ENCODE measurements at regions not wholly inside any gene's neighbourhood (a gene's known extent, or its start where the extent isn't known, plus 50 kb on each side); places are given as distances from the start of the nearest gene placed in this dataset.

GRCh38 chr4:8796096-8796495 lies 75.5 kb downstream of the HMX1 start:
- WGBS, 2 experiments (ENCODE audit: extremely low coverage in 1 of 2, insufficient coverage in 1 of 2, insufficient read length in 1 of 2, insufficient replicate concordance in 2 of 2, low coverage in 1 of 2, low lambda C conversion rate in 2 of 2, missing lambda C conversion rate in 1 of 2), result 90% methylated on average over 9 of the region's 9 CpGs; no CpG with 5 or more reads in 1 of the 2 experiments
- no peak overlapping the region for H3K4me3 ChIP-seq (ENCODE audit: extremely low read depth in 1 of 4, insufficient read depth in 2 of 4, low read depth in 3 of 4, low read length in 4 of 4)
- no peak overlapping the region for H2BK15ac ChIP-seq (ENCODE audit: low read length)
- H4K20me1 ChIP-seq (replicated peaks in 1 of 2; ENCODE audit: control insufficient read depth in 1 of 2, insufficient read depth in 2 of 2, low read length in 2 of 2), result peaks cover 0 to 5% of the 10 kb centered on the region in 2 experiments
- TF ChIP-seq SP4 (IDR thresholded peaks at IDR 0.05; ENCODE audit: low read length) (no peak), MAFK (IDR thresholded peaks at IDR 0.05; ENCODE audit: low read depth, low read length) (no peak)
- POLR2A ChIA-PET (ENCODE audit: partially characterized antibody), result no interaction called here
- no peaks in the 10 kb centered on the region for H3K79me2 ChIP-seq (ENCODE audit: control insufficient read depth in 1 of 2, insufficient read depth in 2 of 2, low read length in 2 of 2)
- no peak overlapping the region for H3K9ac ChIP-seq (replicated peaks in 1 of 4; ENCODE audit: extremely low read depth in 1 of 4, low read depth in 3 of 4, low read length in 3 of 4)
- H2AK5ac ChIP-seq (ENCODE audit: low read depth, low read length), result no peak overlapping the region
- H2BK12ac ChIP-seq (ENCODE audit: low read depth, low read length), result no peak overlapping the region
- no peak overlapping the region for H2BK5ac ChIP-seq (ENCODE audit: low read depth, low read length)
- no peak overlapping the region for H3K27ac ChIP-seq (ENCODE audit: low read depth, low read length)
- no peak overlapping the region for H2AFZ ChIP-seq (ENCODE audit: low read length)
- H3K4ac ChIP-seq (replicated peaks; ENCODE audit: insufficient read length, low read depth, low read length), result no peak overlapping the region
- H2BK120ac ChIP-seq (replicated peaks; ENCODE audit: low read depth, low read length), result no peak overlapping the region
- no peak overlapping the region for H4K8ac ChIP-seq (ENCODE audit: extremely low read depth, insufficient read depth, low read length)
- no peaks in the 10 kb centered on the region; a peak in 1 of 7 replicates for H3K27me3 ChIP-seq (replicated peaks in 1 of 4; ENCODE audit: control insufficient read depth in 3 of 4, extremely low read depth in 1 of 4, insufficient read depth in 3 of 4, low read length in 3 of 4)
- H3K56ac ChIP-seq (replicated peaks; ENCODE audit: insufficient read length, low read depth, low read length), result no peak overlapping the region
- H3K9me3 ChIP-seq (ENCODE audit: insufficient read depth in 2 of 2, low read depth in 1 of 2, low read length in 1 of 2), result no peaks in the 10 kb centered on the region
- H3K79me1 ChIP-seq (ENCODE audit: low read depth, low read length), result no peaks in the 10 kb centered on the region
- H3K18ac ChIP-seq (ENCODE audit: extremely low read depth, low read length), result no peak overlapping the region
- H3K4me2 ChIP-seq (ENCODE audit: insufficient read depth in 1 of 2, low read depth in 2 of 2, low read length in 2 of 2), result no peak overlapping the region
- no peaks in the 10 kb centered on the region for H3K4me1 ChIP-seq (replicated peaks in 1 of 4; ENCODE audit: control insufficient read depth in 3 of 4, insufficient read depth in 4 of 4, low read length in 3 of 4)
- H2BK20ac ChIP-seq (ENCODE audit: low read length), result no peak overlapping the region
- H3K23me2 ChIP-seq (ENCODE audit: low read depth, low read length), result no peaks in the 10 kb centered on the region
- H3K14ac ChIP-seq (ENCODE audit: insufficient read length), result no peak overlapping the region
- DNase-seq (ENCODE audit: low read depth in 1 of 2, low spot score in 2 of 2) (no peak), FAIRE-seq (no peak)
- H3K23ac ChIP-seq (ENCODE audit: insufficient read length), result no peak overlapping the region
- no peaks in the 10 kb centered on the region for H3K36me3 ChIP-seq (ENCODE audit: control insufficient read depth in 2 of 4, insufficient read depth in 4 of 4, low read length in 3 of 4)
- no peak overlapping the region for H4K5ac ChIP-seq (ENCODE audit: insufficient read length, low read depth, low read length)
- CTCF ChIA-PET (ENCODE audit: partially characterized antibody), result interaction anchor here (0.8 to 2.9 kb wide), 9 partner anchors 9 to 108 kb away, joined by 3 to 25 read pairs (median 3); no protein-coding TSS in a partner anchor
- no peak overlapping the region for H4K91ac ChIP-seq (replicated peaks; ENCODE audit: insufficient read length, low read length)

All from H1 (cell line).